Fibroblast of lung (primary cell): ENCODE measurements at regions not wholly inside any gene's neighbourhood (a gene's known extent, or its start where the extent isn't known, plus 50 kb on each side); places are given as distances from the start of the nearest gene placed in this dataset.

Experiments
- DNase-seq, 2 donors: peaks; one replicate each; pipeline versions ENCODE4 v3.0.0 to v3.0.0-alpha.2; 2010; ENCODE audit warnings: low read depth in 2 of 2
- H2AFZ ChIP-seq: 2 replicates; pipeline ENCODE4 v1.5.1; 2012; ENCODE audit warnings: low read length, control low read depth, inconsistent platforms
- H3K27ac ChIP-seq: 2 replicates; pipeline ENCODE4 v1.5.1; 2011; ENCODE audit warnings: low read length, control low read depth; ENCODE audit not compliant: insufficient read depth
- H3K27me3 ChIP-seq: 2 replicates; pipeline ENCODE4 v1.5.1; 2011; ENCODE audit warnings: mild to moderate bottlenecking, low read length; ENCODE audit not compliant: control insufficient read depth, insufficient read depth
- H3K36me3 ChIP-seq: 2 replicates; pipeline ENCODE4 v1.5.1; 2011; ENCODE audit warnings: low read length; ENCODE audit not compliant: control insufficient read depth, insufficient read depth
- H3K4me1 ChIP-seq: 2 replicates; pipeline ENCODE4 v1.5.1; 2011; ENCODE audit warnings: low read length; ENCODE audit not compliant: control insufficient read depth, insufficient read depth; ENCODE audit errors: extremely low read depth
- H3K4me2 ChIP-seq: 2 replicates; pipeline ENCODE4 v1.5.1; 2011; ENCODE audit warnings: low read length, control low read depth; ENCODE audit not compliant: insufficient read depth; ENCODE audit errors: extremely low read depth
- H3K4me3 ChIP-seq, 4 experiments: fragments of 200-600 bp in 1 of 4; sonication (generic) in 1 of 4; replicated peaks in 1 of 4; 2 replicates each; pipeline ENCODE4 v1.5.1; 2011 to 2016; ENCODE audit warnings: low read length in 4 of 4, low read depth in 3 of 4, mild to moderate bottlenecking in 3 of 4, control low read depth in 2 of 4, inconsistent platforms in 1 of 4, mixed read lengths in 1 of 4; ENCODE audit not compliant: insufficient read depth in 1 of 4; ENCODE audit errors: control extremely low read depth in 1 of 4
- H3K79me2 ChIP-seq: 2 replicates; pipeline ENCODE4 v1.5.1; 2012; ENCODE audit warnings: mild to moderate bottlenecking, low read length, inconsistent platforms; ENCODE audit not compliant: control insufficient read depth, insufficient read depth
- H3K9ac ChIP-seq: 2 replicates; pipeline ENCODE4 v1.5.1; 2011; ENCODE audit warnings: mild to moderate bottlenecking, low read length, control low read depth; ENCODE audit not compliant: insufficient read depth
- H3K9me3 ChIP-seq: 2 replicates; pipeline ENCODE4 v1.5.1; 2012; ENCODE audit warnings: low read depth, low read length; ENCODE audit not compliant: control insufficient read depth, insufficient read depth
- H4K20me1 ChIP-seq: 2 replicates; pipeline ENCODE4 v1.5.1; 2011; ENCODE audit warnings: low read length; ENCODE audit not compliant: control insufficient read depth, insufficient read depth; ENCODE audit errors: extremely low read depth
- CTCF ChIP-seq, 2 donors: IDR thresholded peaks in 1 of 2; conservative IDR thresholded peaks in 1 of 2; 1 replicate in 1 of 2; 2 replicates in 1 of 2; pipeline ENCODE4 v1.5.1; 2011 to 2012; ENCODE audit warnings: low read length in 2 of 2, control low read depth in 1 of 2, inconsistent platforms in 1 of 2, low read depth in 1 of 2, mild to moderate bottlenecking in 1 of 2
- EZH2 ChIP-seq: IDR thresholded peaks from 2 replicates; pipeline ENCODE4 v1.5.1; 2012; ENCODE audit warnings: low read length, control low read depth, mild to moderate bottlenecking; ENCODE audit errors: missing control alignments

GRCh38 chr3:18625085-18625484, 199.9 kb upstream of the SATB1 start:
- Histone ChIP-seq H3K4me3 (no peak overlapping the region), H4K20me1 (no peaks in the 10 kb centered on the region), H2AFZ (no peak overlapping the region), H3K79me2 (no peaks in the 10 kb centered on the region), H3K9ac (no peak overlapping the region), H3K4me1 (no peaks in the 10 kb centered on the region), H3K27me3 (no peaks in the 10 kb centered on the region), H3K36me3 (no peaks in the 10 kb centered on the region), H3K4me2 (no peak overlapping the region), H3K27ac (no peak overlapping the region), H3K9me3 (no peaks in the 10 kb centered on the region)
- TF ChIP-seq CTCF (conservative IDR thresholded peaks at IDR 0.05 in 1 of 2, IDR thresholded peaks at IDR 0.05 in 1 of 2; ENCODE audit: low read depth in 1 of 2, low read length in 2 of 2) (no peak), EZH2 (no peak)
- DNase-seq: no peak

- H3K4me2 ChIP-seq: no peak overlapping the region
- H3K27ac ChIP-seq: no peak overlapping the region
- no peak overlapping the region for H3K9ac ChIP-seq
- H3K4me3 ChIP-seq: no peak overlapping the region
- H3K4me1 ChIP-seq: no peaks in the 10 kb centered on the region
- no peak overlapping the region for H2AFZ ChIP-seq
- H3K79me2 ChIP-seq: no peaks in the 10 kb centered on the region
- H3K9me3 ChIP-seq: no peaks in the 10 kb centered on the region
- H4K20me1 ChIP-seq: no peaks in the 10 kb centered on the region
- H3K36me3 ChIP-seq: no peaks in the 10 kb centered on the region
- TF ChIP-seq CTCF (conservative IDR thresholded peaks at IDR 0.05 in 1 of 2, IDR thresholded peaks at IDR 0.05 in 1 of 2; ENCODE audit: low read depth in 1 of 2, low read length in 2 of 2) (no peak), EZH2 (no peak)
- H3K27me3 ChIP-seq: no peaks in the 10 kb centered on the region
- no peak for DNase-seq
Observed at GRCh38 chr3:18623220-18623619, 198.1 kb upstream of the SATB1 start.

- Histone ChIP-seq H3K9me3 (no peaks in the 10 kb centered on the region), H2AFZ (no peak overlapping the region), H3K4me1 (no peaks in the 10 kb centered on the region), H3K4me2 (no peak overlapping the region), H3K27ac (no peak overlapping the region), H3K4me3 (no peak overlapping the region), H3K79me2 (no peaks in the 10 kb centered on the region), H3K36me3 (no peaks in the 10 kb centered on the region), H3K27me3 (no peaks in the 10 kb centered on the region), H3K9ac (no peak overlapping the region), H4K20me1 (no peaks in the 10 kb centered on the region)
- no peak for TF ChIP-seq EZH2
- TF ChIP-seq CTCF (conservative IDR thresholded peaks at IDR 0.05 in 1 of 2, IDR thresholded peaks at IDR 0.05 in 1 of 2; ENCODE audit: low read depth in 1 of 2, low read length in 2 of 2): no peak
- DNase-seq: no peak
Observed at GRCh38 chr3:18618723-18619122, 193.6 kb upstream of the SATB1 start.
